ENCODE measurements at regions not wholly inside any gene's neighbourhood (a gene's known extent, or its start where the extent isn't known, plus 50 kb on each side); places are given as distances from the start of the nearest gene placed in this dataset.

DNA sequence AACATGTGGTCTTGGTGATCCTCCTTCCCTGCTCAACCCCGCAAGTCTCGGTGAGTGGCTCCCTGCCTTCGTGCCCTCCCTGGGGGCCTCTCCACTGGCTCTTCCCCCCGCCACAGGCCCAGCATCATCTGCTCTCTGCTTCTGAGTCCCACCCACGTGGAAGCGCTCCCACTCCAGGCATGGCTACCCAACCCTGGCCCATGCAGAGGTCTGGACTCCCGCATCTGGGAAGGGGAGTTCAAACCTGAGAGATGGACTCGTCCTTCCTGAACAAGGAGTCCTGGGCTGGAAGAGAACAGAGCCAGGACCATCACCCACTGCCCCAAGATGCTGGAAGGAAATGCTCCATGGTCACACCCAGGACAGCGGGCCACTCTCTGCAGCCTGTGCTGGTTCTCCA, 90.8 kb downstream of the DHCR7 start:
- TF ChIP-seq, protein P1, sequence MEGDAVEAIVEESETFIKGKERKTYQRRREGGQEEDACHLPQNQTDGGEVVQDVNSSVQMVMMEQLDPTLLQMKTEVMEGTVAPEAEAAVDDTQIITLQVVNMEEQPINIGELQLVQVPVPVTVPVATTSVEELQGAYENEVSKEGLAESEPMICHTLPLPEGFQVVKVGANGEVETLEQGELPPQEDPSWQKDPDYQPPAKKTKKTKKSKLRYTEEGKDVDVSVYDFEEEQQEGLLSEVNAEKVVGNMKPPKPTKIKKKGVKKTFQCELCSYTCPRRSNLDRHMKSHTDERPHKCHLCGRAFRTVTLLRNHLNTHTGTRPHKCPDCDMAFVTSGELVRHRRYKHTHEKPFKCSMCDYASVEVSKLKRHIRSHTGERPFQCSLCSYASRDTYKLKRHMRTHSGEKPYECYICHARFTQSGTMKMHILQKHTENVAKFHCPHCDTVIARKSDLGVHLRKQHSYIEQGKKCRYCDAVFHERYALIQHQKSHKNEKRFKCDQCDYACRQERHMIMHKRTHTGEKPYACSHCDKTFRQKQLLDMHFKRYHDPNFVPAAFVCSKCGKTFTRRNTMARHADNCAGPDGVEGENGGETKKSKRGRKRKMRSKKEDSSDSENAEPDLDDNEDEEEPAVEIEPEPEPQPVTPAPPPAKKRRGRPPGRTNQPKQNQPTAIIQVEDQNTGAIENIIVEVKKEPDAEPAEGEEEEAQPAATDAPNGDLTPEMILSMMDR (tag by site-specific recombination; IDR thresholded peaks at IDR 0.05): no peak
- TF ChIP-seq ZNF311 (tag by site-specific recombination; IDR thresholded peaks at IDR 0.05; ENCODE audit: borderline replicate concordance): no peak
- TF ChIP-seq ZNF48 (tag by site-specific recombination; IDR thresholded peaks at IDR 0.05): no peak
- no peak for TF ChIP-seq AEBP2 (tag by site-specific recombination; IDR thresholded peaks at IDR 0.05; ENCODE audit: borderline replicate concordance)
- TF ChIP-seq ZNF707 (tag by site-specific recombination; IDR thresholded peaks at IDR 0.05): no peak
- no peak for TF ChIP-seq RBAK (tag by site-specific recombination; IDR thresholded peaks at IDR 0.05)
